AG04449 (cell line): ENCODE measurements at regions not wholly inside any gene's neighbourhood (a gene's known extent, or its start where the extent isn't known, plus 50 kb on each side); places are given as distances from the start of the nearest gene placed in this dataset.
"Not testable (repeated sequence)": the region's sequence is repeated elsewhere in the genome, so short reads cannot be mapped to it uniquely, and the experiment has no call there.

Source experiments
- CTCF ChIA-PET: fragments of 350-600 bp; formaldehyde crosslinking; extraction: SDS; loops from one replicate; lab custom pipeline; 2021; ENCODE audit warnings: antibody characterized with exemption; lab: Yijun Ruan, JAX
- POLR2A ChIA-PET: fragments of 400-600, 350-600 bp; formaldehyde crosslinking; extraction: SDS; loops from one replicate; lab custom pipeline; 2020; ENCODE audit warnings: antibody characterized with exemption, inconsistent platforms; lab: Yijun Ruan, JAX
- DNase-seq: peaks from one replicate; pipeline ENCODE4 v3.0.0-alpha.2; 2010; ENCODE audit warnings: low read depth, low spot score
- H3K4me3 ChIP-seq: 2 replicates; pipeline ENCODE4 v1.5.1; 2011; ENCODE audit warnings: low read depth, mild to moderate bottlenecking, control low read depth, low read length
- TF ChIP-seq, protein P1 (sequence below): IDR thresholded peaks from one replicate; pipeline ENCODE4 v1.5.1; 2011; ENCODE audit warnings: mild to moderate bottlenecking, moderate library complexity, low read length, control low read depth, inconsistent platforms; ENCODE audit not compliant: insufficient read depth; ENCODE audit errors: missing control alignments

DNA sequence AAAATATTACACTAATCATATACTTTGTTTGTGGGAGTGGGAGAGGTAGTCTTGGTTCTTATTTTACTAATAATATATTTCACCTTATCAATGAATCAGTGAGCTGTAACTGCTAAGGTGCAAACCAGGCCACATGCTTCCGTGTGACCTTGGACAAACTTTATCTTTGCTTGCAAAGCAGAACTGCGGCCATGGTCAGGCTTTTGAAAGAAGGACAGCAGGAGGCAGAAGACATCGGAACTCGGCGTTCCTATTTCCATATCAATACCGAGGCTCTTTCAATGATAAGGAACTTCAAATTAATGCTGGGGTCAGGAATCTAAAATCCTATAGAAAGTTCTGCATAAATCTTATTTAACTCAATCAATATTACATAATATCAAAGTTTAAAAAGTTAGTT is 491.9 kb upstream of the PFKP start:
- no peak overlapping the region for H3K4me3 ChIP-seq
- ChIA-PET CTCF (no interaction called here), POLR2A (no interaction called here)
- TF ChIP-seq, protein P1, sequence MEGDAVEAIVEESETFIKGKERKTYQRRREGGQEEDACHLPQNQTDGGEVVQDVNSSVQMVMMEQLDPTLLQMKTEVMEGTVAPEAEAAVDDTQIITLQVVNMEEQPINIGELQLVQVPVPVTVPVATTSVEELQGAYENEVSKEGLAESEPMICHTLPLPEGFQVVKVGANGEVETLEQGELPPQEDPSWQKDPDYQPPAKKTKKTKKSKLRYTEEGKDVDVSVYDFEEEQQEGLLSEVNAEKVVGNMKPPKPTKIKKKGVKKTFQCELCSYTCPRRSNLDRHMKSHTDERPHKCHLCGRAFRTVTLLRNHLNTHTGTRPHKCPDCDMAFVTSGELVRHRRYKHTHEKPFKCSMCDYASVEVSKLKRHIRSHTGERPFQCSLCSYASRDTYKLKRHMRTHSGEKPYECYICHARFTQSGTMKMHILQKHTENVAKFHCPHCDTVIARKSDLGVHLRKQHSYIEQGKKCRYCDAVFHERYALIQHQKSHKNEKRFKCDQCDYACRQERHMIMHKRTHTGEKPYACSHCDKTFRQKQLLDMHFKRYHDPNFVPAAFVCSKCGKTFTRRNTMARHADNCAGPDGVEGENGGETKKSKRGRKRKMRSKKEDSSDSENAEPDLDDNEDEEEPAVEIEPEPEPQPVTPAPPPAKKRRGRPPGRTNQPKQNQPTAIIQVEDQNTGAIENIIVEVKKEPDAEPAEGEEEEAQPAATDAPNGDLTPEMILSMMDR: no peak
- no peak for DNase-seq

GRCh38 chr10:2572611-2573010 is 494.7 kb upstream of the PFKP start:
- no peak overlapping the region for H3K4me3 ChIP-seq
- no peak for DNase-seq
- TF ChIP-seq, protein P1: no peak
- POLR2A ChIA-PET: no interaction called here
- CTCF ChIA-PET: no interaction called here

- no peak overlapping the region for H3K4me3 ChIP-seq
- DNase-seq: no peak
- ChIA-PET CTCF (no interaction called here), POLR2A (no interaction called here)
- TF ChIP-seq, protein P1: no peak
Observed at GRCh38 chr10:2556883-2557282, 510.5 kb upstream of the PFKP start.

GRCh38 chr10:2548071-2548470 is 519.3 kb upstream of the PFKP start:
- ChIA-PET POLR2A (no interaction called here), CTCF (no interaction called here)
- no peak for DNase-seq
- TF ChIP-seq, protein P1: no peak
- no peak overlapping the region for H3K4me3 ChIP-seq

DNA sequence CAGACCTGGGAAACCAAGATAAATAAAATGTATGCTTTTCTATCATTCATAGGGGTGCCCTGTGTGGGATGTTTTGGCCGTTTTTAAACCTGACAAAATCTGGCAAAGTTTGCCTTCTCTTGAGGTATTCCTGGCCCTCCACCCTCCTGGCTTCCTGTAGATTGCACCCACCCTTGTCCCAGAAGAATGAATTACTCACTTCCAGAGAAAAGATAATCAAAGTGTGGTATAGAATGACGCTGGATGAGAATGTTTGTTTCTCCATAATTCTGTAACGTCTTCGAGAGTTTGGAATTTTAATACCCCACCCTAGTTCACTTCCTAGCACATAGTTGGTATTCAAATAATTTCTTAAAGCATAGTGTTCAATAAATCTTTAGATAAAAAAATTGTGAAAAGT is 519.7 kb upstream of the PFKP start:
- no peak for DNase-seq
- POLR2A ChIA-PET: no interaction called here
- TF ChIP-seq, protein P1: no peak
- CTCF ChIA-PET: no interaction called here
- H3K4me3 ChIP-seq: no peak overlapping the region

DNA sequence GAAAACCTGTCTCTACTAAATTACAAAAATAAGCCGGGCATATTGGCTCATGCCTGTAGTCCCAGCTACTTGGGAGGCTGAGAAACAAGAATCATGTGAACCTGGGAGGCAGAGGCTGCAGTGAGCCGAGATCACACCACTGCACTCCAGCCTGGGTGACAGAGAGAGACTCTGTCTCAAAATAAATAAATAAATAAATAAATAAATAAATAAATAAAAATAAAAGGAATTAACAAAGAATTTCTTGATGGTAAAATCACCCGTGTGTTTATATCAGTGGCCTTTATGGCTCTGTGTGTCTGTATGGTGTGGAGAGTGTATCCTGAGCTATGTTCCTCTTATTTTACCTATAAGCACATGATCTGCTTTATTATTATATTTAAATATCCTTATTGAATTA is 520.5 kb upstream of the PFKP start:
- POLR2A ChIA-PET, DNase-seq, CTCF ChIA-PET, H3K4me3 ChIP-seq: not testable (repeated sequence)

DNA sequence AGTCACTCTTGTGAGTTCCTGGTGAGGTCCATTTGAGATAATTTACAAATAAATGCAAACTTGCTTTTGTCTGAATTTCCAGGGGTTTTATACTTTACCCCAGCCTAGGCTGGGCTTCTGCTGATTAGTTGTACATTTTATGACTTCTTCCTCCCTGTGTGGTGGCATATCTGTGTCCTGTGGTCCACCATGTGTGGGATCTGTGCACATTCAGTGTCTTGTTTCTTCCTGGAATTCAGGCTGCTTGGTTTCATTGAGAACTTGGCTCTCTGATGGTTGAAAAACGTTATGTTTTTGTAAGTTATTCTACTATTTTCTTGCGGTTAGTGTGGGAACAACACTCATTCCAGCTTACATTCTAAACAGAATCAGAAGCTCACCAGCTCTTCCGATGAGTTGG is 523.4 kb upstream of the PFKP start:
- H3K4me3 ChIP-seq: no peak overlapping the region
- TF ChIP-seq, protein P1: no peak
- no peak for DNase-seq
- ChIA-PET CTCF (no interaction called here), POLR2A (no interaction called here)
